GM19023 (cell line): ENCODE measurements at regions not wholly inside any gene's neighbourhood (a gene's known extent, or its start where the extent isn't known, plus 50 kb on each side); places are given as distances from the start of the nearest gene placed in this dataset.
A peak's percentile ranks its signal among the peaks of the same experiment; 100 is the strongest.

ENCODE experiments used
- ATAC-seq: cut with Tn5 transposase; IDR thresholded peaks from one replicate; pipeline ENCODE4 v1.9.1; 2021; ENCODE audit warnings: mild to moderate bottlenecking, moderate library complexity; ENCODE audit not compliant: unreplicated experiment

- no peak for ATAC-seq
These were observed 361.9 kb upstream of the FSHR start for GRCh38 chr2:49515996-49516782.

GRCh38 chr2:49514201-49514600 lies 359.9 kb upstream of the FSHR start:
- ATAC-seq: no peak

GRCh38 chr2:49490710-49491109 lies 336.4 kb upstream of the FSHR start:
- peak; percentile 85 for ATAC-seq

- no peak for ATAC-seq
These were observed 332.8 kb upstream of the FSHR start for GRCh38 chr2:49487139-49487538.

GRCh38 chr2:49480520-49480919 lies 326.2 kb upstream of the FSHR start:
- no peak for ATAC-seq

GRCh38 chr2:49465157-49465831 lies 311.0 kb upstream of the FSHR start:
- ATAC-seq: no peak

- ATAC-seq: no peak
These were observed 305.1 kb upstream of the FSHR start for GRCh38 chr2:49459314-49459993.

- no peak for ATAC-seq
These were observed 289.7 kb upstream of the FSHR start for GRCh38 chr2:49444005-49444404.

GRCh38 chr2:49426996-49427395 lies 272.7 kb upstream of the FSHR start:
- no peak for ATAC-seq

- ATAC-seq: no peak
These were observed 261.9 kb upstream of the FSHR start for GRCh38 chr2:49416252-49416651.

- ATAC-seq: no peak
These were observed 249.8 kb upstream of the FSHR start for GRCh38 chr2:49404108-49404507.

- no peak for ATAC-seq
These were observed 249.3 kb upstream of the FSHR start for GRCh38 chr2:49403637-49404036.

- ATAC-seq: no peak
These were observed 225.1 kb upstream of the FSHR start for GRCh38 chr2:49379406-49379805.

GRCh38 chr2:49371128-49371701 lies 216.9 kb upstream of the FSHR start:
- ATAC-seq: no peak

GRCh38 chr2:49369650-49370049 lies 215.3 kb upstream of the FSHR start:
- ATAC-seq: no peak

- no peak for ATAC-seq
These were observed 214.8 kb upstream of the FSHR start for GRCh38 chr2:49369101-49369500.

- ATAC-seq: no peak
These were observed 212.7 kb upstream of the FSHR start for GRCh38 chr2:49367003-49367402.

- ATAC-seq: no peak
These were observed 206.1 kb upstream of the FSHR start for GRCh38 chr2:49360407-49360767.

- ATAC-seq: no peak
These were observed 205.5 kb upstream of the FSHR start for GRCh38 chr2:49359721-49360406.

GRCh38 chr2:49355611-49356010 lies 201.3 kb upstream of the FSHR start:
- ATAC-seq: no peak

- no peak for ATAC-seq
These were observed 197.2 kb upstream of the FSHR start for GRCh38 chr2:49351560-49351959.
